ENCODE measurements at regions not wholly inside any gene's neighbourhood (a gene's known extent, or its start where the extent isn't known, plus 50 kb on each side); places are given as distances from the start of the nearest gene placed in this dataset.

DNA sequence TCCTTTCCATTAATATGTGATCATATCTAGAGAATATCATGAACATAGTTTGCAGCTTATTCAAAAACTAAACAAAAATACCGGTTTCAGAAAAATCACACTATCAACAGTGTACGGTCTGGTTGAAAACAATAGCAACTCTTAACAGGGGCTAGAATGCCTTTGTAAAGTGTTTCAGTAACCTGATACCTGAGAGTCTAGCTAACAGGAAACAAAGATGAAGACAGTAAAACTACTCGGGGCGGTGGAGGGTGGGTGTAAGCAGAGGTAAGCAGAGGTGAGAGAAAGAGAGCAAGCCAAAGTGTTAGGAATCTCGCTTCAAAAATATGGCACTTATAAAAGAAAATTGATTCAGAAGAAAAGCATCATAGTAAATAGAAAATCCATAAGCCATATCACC lies 109.0 kb upstream of the RGPD4 start:
- TF ChIP-seq, protein P1, sequence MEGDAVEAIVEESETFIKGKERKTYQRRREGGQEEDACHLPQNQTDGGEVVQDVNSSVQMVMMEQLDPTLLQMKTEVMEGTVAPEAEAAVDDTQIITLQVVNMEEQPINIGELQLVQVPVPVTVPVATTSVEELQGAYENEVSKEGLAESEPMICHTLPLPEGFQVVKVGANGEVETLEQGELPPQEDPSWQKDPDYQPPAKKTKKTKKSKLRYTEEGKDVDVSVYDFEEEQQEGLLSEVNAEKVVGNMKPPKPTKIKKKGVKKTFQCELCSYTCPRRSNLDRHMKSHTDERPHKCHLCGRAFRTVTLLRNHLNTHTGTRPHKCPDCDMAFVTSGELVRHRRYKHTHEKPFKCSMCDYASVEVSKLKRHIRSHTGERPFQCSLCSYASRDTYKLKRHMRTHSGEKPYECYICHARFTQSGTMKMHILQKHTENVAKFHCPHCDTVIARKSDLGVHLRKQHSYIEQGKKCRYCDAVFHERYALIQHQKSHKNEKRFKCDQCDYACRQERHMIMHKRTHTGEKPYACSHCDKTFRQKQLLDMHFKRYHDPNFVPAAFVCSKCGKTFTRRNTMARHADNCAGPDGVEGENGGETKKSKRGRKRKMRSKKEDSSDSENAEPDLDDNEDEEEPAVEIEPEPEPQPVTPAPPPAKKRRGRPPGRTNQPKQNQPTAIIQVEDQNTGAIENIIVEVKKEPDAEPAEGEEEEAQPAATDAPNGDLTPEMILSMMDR (IDR thresholded peaks at IDR 0.05): no peak
- TF ChIP-seq EZH2 (IDR thresholded peaks at IDR 0.05; ENCODE audit: borderline replicate concordance, insufficient read depth, low read depth, low read length, poor library complexity, severe bottlenecking): no peak

Measured in B cell (primary cell).